Liver (tissue), 8 donors: ENCODE measurements at regions not wholly inside any gene's neighbourhood (a gene's known extent, or its start where the extent isn't known, plus 50 kb on each side); places are given as distances from the start of the nearest gene placed in this dataset.

Experiments used
- DNase-seq: peaks from one replicate; pipeline ENCODE4 v3.0.0-alpha.2; 2017; ENCODE audit warnings: low spot score
- H3K27ac ChIP-seq, 2 donors: one replicate each; pipeline ENCODE4 v1.7.0; 2013; ENCODE audit warnings: inconsistent platforms in 2 of 2, low read length in 2 of 2, control low read depth in 1 of 2, low read depth in 1 of 2, mild to moderate bottlenecking in 1 of 2
- H3K27me3 ChIP-seq, 4 donors: one replicate each; pipeline versions ENCODE4 v1.6.1 to v1.7.0; 2013; ENCODE audit warnings: low read length in 3 of 4, inconsistent platforms in 1 of 4, mild to moderate bottlenecking in 1 of 4, moderate library complexity in 1 of 4; ENCODE audit not compliant: control insufficient read depth in 4 of 4, insufficient read depth in 4 of 4
- H3K36me3 ChIP-seq, 4 donors: one replicate each; pipeline versions ENCODE4 v1.6.1 to v1.7.0; 2013; ENCODE audit warnings: low read length in 3 of 4, mild to moderate bottlenecking in 3 of 4, low read depth in 1 of 4, moderate library complexity in 1 of 4; ENCODE audit not compliant: control insufficient read depth in 4 of 4, insufficient read depth in 3 of 4
- H3K4me1 ChIP-seq, 4 donors: one replicate each; pipeline versions ENCODE4 v1.6.1 to v1.7.0; 2013; ENCODE audit warnings: low read length in 3 of 4, mild to moderate bottlenecking in 3 of 4, moderate library complexity in 1 of 4; ENCODE audit not compliant: control insufficient read depth in 4 of 4, insufficient read depth in 4 of 4
- H3K4me3 ChIP-seq, 3 donors: one replicate each; pipeline versions ENCODE4 v1.6.1 to v1.7.0; 2013; ENCODE audit warnings: low read length in 3 of 3, control low read depth in 1 of 3, low read depth in 1 of 3, mild to moderate bottlenecking in 1 of 3
- H3K9ac ChIP-seq, 2 donors: one replicate each; pipeline ENCODE4 v1.7.0; 2013; ENCODE audit warnings: low read length in 2 of 2, mild to moderate bottlenecking in 2 of 2, moderate library complexity in 2 of 2, control low read depth in 1 of 2, low read depth in 1 of 2
- H3K9me3 ChIP-seq, 4 donors: one replicate each; pipeline versions ENCODE4 v1.6.1 to v1.7.0; 2013; ENCODE audit warnings: low read length in 3 of 4; ENCODE audit not compliant: control insufficient read depth in 4 of 4
- EGR1 ChIP-seq, 2 donors: IDR thresholded peaks; 2 replicates each; pipeline ENCODE4 v1.6.1; 2016 to 2018; ENCODE audit warnings: antibody characterized with exemption in 2 of 2, low read depth in 2 of 2
- FOXA1 ChIP-seq: IDR thresholded peaks from 2 replicates; pipeline ENCODE4 v1.6.1; 2016; ENCODE audit warnings: antibody characterized with exemption
- FOXA2 ChIP-seq: IDR thresholded peaks from 2 replicates; pipeline ENCODE4 v1.6.1; 2016; ENCODE audit warnings: antibody characterized with exemption
- GABPA ChIP-seq, 2 donors: IDR thresholded peaks in 1 of 2; conservative IDR thresholded peaks in 1 of 2; 2 replicates each; pipeline ENCODE4 v1.6.1; 2016; ENCODE audit warnings: antibody characterized with exemption in 2 of 2, mild to moderate bottlenecking in 1 of 2, moderate library complexity in 1 of 2
- HNF4A ChIP-seq, 2 donors: conservative IDR thresholded peaks; 2 replicates each; pipeline ENCODE4 v1.6.1; 2016; ENCODE audit warnings: antibody characterized with exemption in 2 of 2, mild to moderate bottlenecking in 2 of 2
- HNF4G ChIP-seq: IDR thresholded peaks from 2 replicates; pipeline ENCODE4 v1.6.1; 2016; ENCODE audit warnings: antibody characterized with exemption
- JUND ChIP-seq, 2 donors: IDR thresholded peaks; 2 replicates each; pipeline ENCODE4 v1.6.1; 2016; ENCODE audit warnings: antibody characterized with exemption in 2 of 2
- NR2F2 ChIP-seq: IDR thresholded peaks from 2 replicates; pipeline ENCODE4 v1.6.1; 2016; ENCODE audit warnings: antibody characterized with exemption
- RAD21 ChIP-seq, 2 donors: IDR thresholded peaks; 2 replicates each; pipeline ENCODE4 v1.6.1; 2016; ENCODE audit warnings: antibody characterized with exemption in 2 of 2, mild to moderate bottlenecking in 2 of 2
- RXRA ChIP-seq, 2 donors: IDR thresholded peaks; 2 replicates each; pipeline ENCODE4 v1.6.1; 2017 to 2018; ENCODE audit warnings: antibody characterized with exemption in 2 of 2, mild to moderate bottlenecking in 1 of 2
- SP1 ChIP-seq: IDR thresholded peaks from 2 replicates; pipeline ENCODE4 v1.6.1; 2018; ENCODE audit warnings: antibody characterized with exemption, mild to moderate bottlenecking
- TAF1 ChIP-seq: conservative IDR thresholded peaks from 2 replicates; pipeline ENCODE4 v1.6.1; 2016; ENCODE audit warnings: antibody characterized with exemption, mild to moderate bottlenecking
- YY1 ChIP-seq: IDR thresholded peaks from 2 replicates; pipeline ENCODE4 v1.6.1; 2016; ENCODE audit warnings: antibody characterized with exemption, mild to moderate bottlenecking
- WGBS: extraction: QIAGEN DNeasy Blood & Tissue Kit; methylation state at CpG from one replicate; pipeline ENCODE4 v1.1.7; 2013; 5-methylcytosine and 5-hydroxymethylcytosine counted together
- TF ChIP-seq, protein P1 (sequence below): IDR thresholded peaks from 2 replicates; pipeline ENCODE4 v1.6.1; 2016; ENCODE audit warnings: antibody characterized with exemption
- TF ChIP-seq, protein P2 (sequence below): IDR thresholded peaks from 2 replicates; pipeline ENCODE4 v1.6.1; 2016; ENCODE audit warnings: antibody characterized with exemption, mild to moderate bottlenecking
- TF ChIP-seq, protein P3 (sequence below): IDR thresholded peaks from 2 replicates; pipeline ENCODE4 v1.6.1; 2016; ENCODE audit warnings: antibody characterized with exemption
- TF ChIP-seq, protein P4 (sequence below): fragments of 150-350 bp; IDR thresholded peaks from 2 replicates; pipeline ENCODE4 v1.5.1; 2017; ENCODE audit warnings: improper control_type of control experiment, low read depth, low read length; ENCODE audit not compliant: missing input control
- donor health status: healthy.
- donor health status: healthy.
- donor health status: healthy.
- donor health status: healthy.
- donor health status: healthy.

DNA sequence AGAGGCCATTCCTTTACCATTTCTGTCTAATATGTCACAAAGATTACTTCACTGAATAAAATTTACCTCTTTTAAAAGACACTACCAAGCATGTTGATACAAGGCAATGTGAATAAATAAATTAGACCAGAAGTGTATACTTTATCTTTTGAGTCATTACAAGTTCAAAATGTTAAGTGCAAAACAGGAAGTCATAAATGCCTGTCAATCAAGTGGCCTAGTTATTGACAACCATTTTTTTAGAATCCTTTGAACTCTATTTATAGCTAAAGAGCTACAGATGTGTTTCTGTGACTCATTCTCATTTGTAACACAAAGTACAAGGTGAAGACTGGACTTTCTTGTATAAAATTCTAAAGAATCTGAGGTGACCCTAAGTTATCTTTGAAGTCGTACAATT is 602.7 kb upstream of the SEMA6A start:
- Histone ChIP-seq H3K4me3 (no peak overlapping the region), H3K27ac (no peak overlapping the region), H3K4me1 (no peaks in the 10 kb centered on the region), H3K9ac (no peak overlapping the region), H3K36me3 (no peaks in the 10 kb centered on the region), H3K27me3 (no peaks in the 10 kb centered on the region), H3K9me3 (no peaks in the 10 kb centered on the region)
- DNase-seq, result no peak
- no peak for TF ChIP-seq RAD21 (IDR thresholded peaks at IDR 0.05)
- TF ChIP-seq YY1, result no peak
- TF ChIP-seq, protein P1, sequence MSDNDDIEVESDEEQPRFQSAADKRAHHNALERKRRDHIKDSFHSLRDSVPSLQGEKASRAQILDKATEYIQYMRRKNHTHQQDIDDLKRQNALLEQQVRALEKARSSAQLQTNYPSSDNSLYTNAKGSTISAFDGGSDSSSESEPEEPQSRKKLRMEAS, result no peak
- TF ChIP-seq HNF4G, result no peak
- no peak for TF ChIP-seq FOXA1
- no peak for TF ChIP-seq HNF4A (conservative IDR thresholded peaks at IDR 0.05)
- TF ChIP-seq, protein P2, sequence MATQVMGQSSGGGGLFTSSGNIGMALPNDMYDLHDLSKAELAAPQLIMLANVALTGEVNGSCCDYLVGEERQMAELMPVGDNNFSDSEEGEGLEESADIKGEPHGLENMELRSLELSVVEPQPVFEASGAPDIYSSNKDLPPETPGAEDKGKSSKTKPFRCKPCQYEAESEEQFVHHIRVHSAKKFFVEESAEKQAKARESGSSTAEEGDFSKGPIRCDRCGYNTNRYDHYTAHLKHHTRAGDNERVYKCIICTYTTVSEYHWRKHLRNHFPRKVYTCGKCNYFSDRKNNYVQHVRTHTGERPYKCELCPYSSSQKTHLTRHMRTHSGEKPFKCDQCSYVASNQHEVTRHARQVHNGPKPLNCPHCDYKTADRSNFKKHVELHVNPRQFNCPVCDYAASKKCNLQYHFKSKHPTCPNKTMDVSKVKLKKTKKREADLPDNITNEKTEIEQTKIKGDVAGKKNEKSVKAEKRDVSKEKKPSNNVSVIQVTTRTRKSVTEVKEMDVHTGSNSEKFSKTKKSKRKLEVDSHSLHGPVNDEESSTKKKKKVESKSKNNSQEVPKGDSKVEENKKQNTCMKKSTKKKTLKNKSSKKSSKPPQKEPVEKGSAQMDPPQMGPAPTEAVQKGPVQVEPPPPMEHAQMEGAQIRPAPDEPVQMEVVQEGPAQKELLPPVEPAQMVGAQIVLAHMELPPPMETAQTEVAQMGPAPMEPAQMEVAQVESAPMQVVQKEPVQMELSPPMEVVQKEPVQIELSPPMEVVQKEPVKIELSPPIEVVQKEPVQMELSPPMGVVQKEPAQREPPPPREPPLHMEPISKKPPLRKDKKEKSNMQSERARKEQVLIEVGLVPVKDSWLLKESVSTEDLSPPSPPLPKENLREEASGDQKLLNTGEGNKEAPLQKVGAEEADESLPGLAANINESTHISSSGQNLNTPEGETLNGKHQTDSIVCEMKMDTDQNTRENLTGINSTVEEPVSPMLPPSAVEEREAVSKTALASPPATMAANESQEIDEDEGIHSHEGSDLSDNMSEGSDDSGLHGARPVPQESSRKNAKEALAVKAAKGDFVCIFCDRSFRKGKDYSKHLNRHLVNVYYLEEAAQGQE, result no peak
- TF ChIP-seq TAF1, result no peak
- TF ChIP-seq, protein P3, sequence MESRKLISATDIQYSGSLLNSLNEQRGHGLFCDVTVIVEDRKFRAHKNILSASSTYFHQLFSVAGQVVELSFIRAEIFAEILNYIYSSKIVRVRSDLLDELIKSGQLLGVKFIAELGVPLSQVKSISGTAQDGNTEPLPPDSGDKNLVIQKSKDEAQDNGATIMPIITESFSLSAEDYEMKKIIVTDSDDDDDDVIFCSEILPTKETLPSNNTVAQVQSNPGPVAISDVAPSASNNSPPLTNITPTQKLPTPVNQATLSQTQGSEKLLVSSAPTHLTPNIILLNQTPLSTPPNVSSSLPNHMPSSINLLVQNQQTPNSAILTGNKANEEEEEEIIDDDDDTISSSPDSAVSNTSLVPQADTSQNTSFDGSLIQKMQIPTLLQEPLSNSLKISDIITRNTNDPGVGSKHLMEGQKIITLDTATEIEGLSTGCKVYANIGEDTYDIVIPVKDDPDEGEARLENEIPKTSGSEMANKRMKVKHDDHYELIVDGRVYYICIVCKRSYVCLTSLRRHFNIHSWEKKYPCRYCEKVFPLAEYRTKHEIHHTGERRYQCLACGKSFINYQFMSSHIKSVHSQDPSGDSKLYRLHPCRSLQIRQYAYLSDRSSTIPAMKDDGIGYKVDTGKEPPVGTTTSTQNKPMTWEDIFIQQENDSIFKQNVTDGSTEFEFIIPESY, result no peak
- no peak for TF ChIP-seq RXRA (IDR thresholded peaks at IDR 0.05)
- WGBS, result 88% methylated on average over 1 of the region's 1 CpG

DNA sequence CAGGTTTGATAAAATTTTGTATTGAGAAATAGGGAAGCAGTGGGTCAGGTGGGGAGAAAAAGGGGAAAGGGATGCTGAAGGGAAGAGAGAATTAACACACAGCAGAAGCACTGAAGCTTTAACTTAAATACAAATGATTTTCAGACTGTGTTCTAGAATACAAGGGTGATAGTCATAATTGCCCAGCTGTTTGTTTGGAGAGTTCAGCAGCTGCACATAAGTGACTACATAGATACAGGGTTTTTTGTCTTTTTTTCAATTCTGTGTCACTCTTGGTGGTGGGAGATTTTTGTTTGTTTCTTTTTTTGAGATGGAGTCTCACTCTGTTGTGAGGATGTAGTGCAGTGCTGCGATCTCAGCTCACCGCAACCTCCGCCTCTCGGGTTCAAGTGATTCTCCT is 590.4 kb upstream of the SEMA6A start:
- Histone ChIP-seq H3K27me3 (no peaks in the 10 kb centered on the region), H3K4me3 (no peak overlapping the region), H3K4me1 (no peaks in the 10 kb centered on the region), H3K9me3 (no peaks in the 10 kb centered on the region), H3K27ac (no peak overlapping the region), H3K9ac (no peak overlapping the region), H3K36me3 (no peaks in the 10 kb centered on the region)
- TF ChIP-seq EGR1 (IDR thresholded peaks at IDR 0.05; ENCODE audit: low read depth in 2 of 2) (no peak), SP1 (no peak), JUND (IDR thresholded peaks at IDR 0.05) (no peak)
- WGBS, result 96% methylated on average over 4 of the region's 4 CpGs
- DNase-seq, result no peak

DNA sequence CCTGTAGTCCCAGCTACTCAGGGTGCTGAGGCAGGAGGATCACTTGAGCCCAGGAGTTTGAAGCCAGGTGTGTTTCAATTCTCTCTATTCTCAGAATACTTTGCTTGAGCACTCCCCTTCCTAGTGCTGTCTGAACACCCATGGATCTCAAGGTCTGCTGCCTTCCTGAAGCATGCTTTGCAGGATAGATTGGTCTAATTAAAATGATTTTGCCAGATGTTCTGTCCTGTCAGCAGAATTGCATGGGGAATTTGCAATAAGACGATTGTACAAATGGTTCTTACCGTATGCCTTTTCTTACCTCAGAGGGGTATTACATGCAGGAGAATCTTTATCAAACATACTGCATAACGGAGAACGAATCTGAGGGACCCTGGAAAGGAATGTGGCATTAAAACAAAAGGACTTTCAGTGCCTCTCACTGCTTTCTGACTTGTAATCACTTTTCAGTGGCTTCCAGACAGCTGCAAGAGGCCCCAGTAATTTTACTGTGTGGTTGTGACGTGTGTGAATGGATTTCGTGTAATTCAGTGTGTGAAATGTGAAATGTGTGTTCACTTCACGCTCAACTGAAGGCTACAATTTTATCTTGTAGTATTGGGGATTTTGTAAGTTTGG is 587.2 kb upstream of the SEMA6A start:
- Histone ChIP-seq H3K27me3 (no peaks in the 10 kb centered on the region), H3K27ac (no peak overlapping the region), H3K36me3 (no peaks in the 10 kb centered on the region), H3K4me1 (no peaks in the 10 kb centered on the region), H3K9ac (no peak overlapping the region), H3K9me3 (no peaks in the 10 kb centered on the region), H3K4me3 (no peak overlapping the region)
- TF ChIP-seq NR2F2 (no peak), GABPA (IDR thresholded peaks at IDR 0.05 in 1 of 2, conservative IDR thresholded peaks at IDR 0.05 in 1 of 2) (no peak), FOXA2 (no peak), JUND (IDR thresholded peaks at IDR 0.05) (no peak), RAD21 (IDR thresholded peaks at IDR 0.05) (no peak), YY1 (no peak), TAF1 (no peak), HNF4G (no peak), FOXA1 (no peak), SP1 (no peak)
- TF ChIP-seq, protein P1, result no peak
- TF ChIP-seq, protein P3, result no peak
- TF ChIP-seq, protein P4, sequence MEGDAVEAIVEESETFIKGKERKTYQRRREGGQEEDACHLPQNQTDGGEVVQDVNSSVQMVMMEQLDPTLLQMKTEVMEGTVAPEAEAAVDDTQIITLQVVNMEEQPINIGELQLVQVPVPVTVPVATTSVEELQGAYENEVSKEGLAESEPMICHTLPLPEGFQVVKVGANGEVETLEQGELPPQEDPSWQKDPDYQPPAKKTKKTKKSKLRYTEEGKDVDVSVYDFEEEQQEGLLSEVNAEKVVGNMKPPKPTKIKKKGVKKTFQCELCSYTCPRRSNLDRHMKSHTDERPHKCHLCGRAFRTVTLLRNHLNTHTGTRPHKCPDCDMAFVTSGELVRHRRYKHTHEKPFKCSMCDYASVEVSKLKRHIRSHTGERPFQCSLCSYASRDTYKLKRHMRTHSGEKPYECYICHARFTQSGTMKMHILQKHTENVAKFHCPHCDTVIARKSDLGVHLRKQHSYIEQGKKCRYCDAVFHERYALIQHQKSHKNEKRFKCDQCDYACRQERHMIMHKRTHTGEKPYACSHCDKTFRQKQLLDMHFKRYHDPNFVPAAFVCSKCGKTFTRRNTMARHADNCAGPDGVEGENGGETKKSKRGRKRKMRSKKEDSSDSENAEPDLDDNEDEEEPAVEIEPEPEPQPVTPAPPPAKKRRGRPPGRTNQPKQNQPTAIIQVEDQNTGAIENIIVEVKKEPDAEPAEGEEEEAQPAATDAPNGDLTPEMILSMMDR, result no peak
- no peak for DNase-seq
- WGBS, result 63% methylated on average over 7 of the region's 7 CpGs
